ENCODE measurements at regions not wholly inside any gene's neighbourhood (a gene's known extent, or its start where the extent isn't known, plus 50 kb on each side); places are given as distances from the start of the nearest gene placed in this dataset.

- TF ChIP-seq PAXIP1 (CRISPR knock-in tag; conservative IDR thresholded peaks at IDR 0.05) (no peak), JARID2 (CRISPR knock-in tag; IDR thresholded peaks at IDR 0.05; ENCODE audit: insufficient replicate concordance) (no peak), CHD2 (IDR thresholded peaks at IDR 0.05; ENCODE audit: low read depth, low read length) (no peak), ZNF292 (CRISPR knock-in tag; IDR thresholded peaks at IDR 0.05; ENCODE audit: borderline replicate concordance, low read depth) (no peak), ESRRA (CRISPR knock-in tag; IDR thresholded peaks at IDR 0.05; ENCODE audit: low read depth) (no peak), ZNF737 (CRISPR knock-in tag; IDR thresholded peaks at IDR 0.05; ENCODE audit: borderline replicate concordance) (no peak), PRDM4 (CRISPR knock-in tag; IDR thresholded peaks at IDR 0.05; ENCODE audit: borderline replicate concordance) (no peak), MEIS1 (CRISPR knock-in tag; IDR thresholded peaks at IDR 0.05; ENCODE audit: borderline replicate concordance) (no peak), ZUFSP (CRISPR knock-in tag; IDR thresholded peaks at IDR 0.05; ENCODE audit: borderline replicate concordance) (no peak)
Measured at GRCh38 chrX:57771689-57772088, 91.6 kb upstream of the NLRP2B start (continued).
